OCI-LY7 (cell line): ENCODE measurements at regions not wholly inside any gene's neighbourhood (a gene's known extent, or its start where the extent isn't known, plus 50 kb on each side); places are given as distances from the start of the nearest gene placed in this dataset.

Source experiments
- BruUV-seq: library from RNA; stranded (reverse); fragments of 400-500 nt; replicated peaks from 2 replicates; lab custom pipeline; 2021; lab: Mats Ljungman, UMichigan
- CTCF ChIA-PET: fragments of 300-600 bp; sonication (Branson Sonifier 250); formaldehyde crosslinking; loops from one replicate; lab custom pipeline; 2022; ENCODE audit warnings: antibody characterized with exemption; ENCODE audit not compliant: unreplicated experiment; lab: Charles Lee
- POLR2A ChIA-PET: fragments of 300-600 bp; sonication (Branson Sonifier 250); formaldehyde crosslinking; loops from one replicate; lab custom pipeline; 2022; ENCODE audit warnings: antibody characterized with exemption; lab: Charles Lee
- DNase-seq: peaks from one replicate; pipeline ENCODE4 v3.0.0-alpha.2; 2015; ENCODE audit warnings: low spot score
- H2AFZ ChIP-seq: fragments of 200-600 bp; sonication (generic), shearing (Covaris generic); 2 replicates; pipeline ENCODE4 v1.6.1; 2014; ENCODE audit warnings: mild to moderate bottlenecking, antibody characterized with exemption, low read length, moderate library complexity
- H3K27ac ChIP-seq: fragments of 200-600 bp; sonication (generic); 2 replicates; pipeline ENCODE4 v1.5.1; 2014; ENCODE audit warnings: mixed run types, low read depth, mild to moderate bottlenecking, moderate library complexity, low read length, inconsistent platforms; ENCODE audit not compliant: poor library complexity, severe bottlenecking
- H3K36me3 ChIP-seq: fragments of 200-600 bp; sonication (generic); 2 replicates; pipeline ENCODE4 v1.6.1; 2014; ENCODE audit warnings: mild to moderate bottlenecking, antibody characterized with exemption, low read length, moderate library complexity, mixed read lengths; ENCODE audit not compliant: insufficient read depth
- H3K4me1 ChIP-seq: fragments of 200-600 bp; sonication (generic); 2 replicates; pipeline ENCODE4 v1.5.1; 2014; ENCODE audit warnings: mild to moderate bottlenecking, low read length; ENCODE audit not compliant: insufficient read depth, poor library complexity, severe bottlenecking
- H3K4me2 ChIP-seq: fragments of 200-600 bp; sonication (generic); 2 replicates; pipeline ENCODE4 v1.6.1; 2014; ENCODE audit warnings: mild to moderate bottlenecking, low read length
- H3K4me3 ChIP-seq: fragments of 200-600 bp; sonication (generic); 2 replicates; pipeline ENCODE4 v1.5.1; 2014; ENCODE audit warnings: mild to moderate bottlenecking, low read depth, low read length; ENCODE audit not compliant: poor library complexity, severe bottlenecking
- H3K79me2 ChIP-seq: fragments of 200-600 bp; sonication (generic); 2 replicates; pipeline ENCODE4 v1.6.1; 2016; ENCODE audit warnings: low read depth, mild to moderate bottlenecking, low read length, moderate library complexity, mixed read lengths; ENCODE audit not compliant: insufficient read depth
- H3K9me2 ChIP-seq: fragments of 200-600 bp; sonication (generic); 2 replicates; pipeline ENCODE4 v1.6.1; 2016; ENCODE audit warnings: mild to moderate bottlenecking, low read length, mixed read lengths; ENCODE audit not compliant: insufficient read depth
- H3K9me3 ChIP-seq: fragments of 200-600 bp; sonication (generic); 2 replicates; pipeline ENCODE4 v1.6.1; 2014; ENCODE audit warnings: mild to moderate bottlenecking, mixed run types, low read length, mixed read lengths
- H4K20me1 ChIP-seq: fragments of 200-600 bp; sonication (generic); 2 replicates; pipeline ENCODE4 v1.6.1; 2014; ENCODE audit warnings: mild to moderate bottlenecking, antibody characterized with exemption, low read length, moderate library complexity, mixed read lengths; ENCODE audit not compliant: insufficient read depth
- EZH2phosphoT487 ChIP-seq: fragments of 200-600 bp; sonication (generic); IDR thresholded peaks from 2 replicates; pipeline ENCODE4 v1.6.1; 2018; ENCODE audit warnings: low read depth, borderline replicate concordance, mild to moderate bottlenecking, mixed run types, antibody characterized with exemption, low read length, moderate library complexity, mixed read lengths
- intact Hi-C: fragments of 100-400 bp; cut with micrococcal nuclease; formaldehyde crosslinking; loops from one replicate; pipeline ENCODE4 v1.10.0; 2022; ENCODE audit not compliant: unreplicated experiment
- TF ChIP-seq, protein P1 (sequence below): fragments of 200-600 bp; sonication (generic); conservative IDR thresholded peaks from 2 replicates; pipeline ENCODE4 v1.5.1; 2014; ENCODE audit warnings: mild to moderate bottlenecking, antibody characterized with exemption, low read length, moderate library complexity, mixed read lengths

DNA sequence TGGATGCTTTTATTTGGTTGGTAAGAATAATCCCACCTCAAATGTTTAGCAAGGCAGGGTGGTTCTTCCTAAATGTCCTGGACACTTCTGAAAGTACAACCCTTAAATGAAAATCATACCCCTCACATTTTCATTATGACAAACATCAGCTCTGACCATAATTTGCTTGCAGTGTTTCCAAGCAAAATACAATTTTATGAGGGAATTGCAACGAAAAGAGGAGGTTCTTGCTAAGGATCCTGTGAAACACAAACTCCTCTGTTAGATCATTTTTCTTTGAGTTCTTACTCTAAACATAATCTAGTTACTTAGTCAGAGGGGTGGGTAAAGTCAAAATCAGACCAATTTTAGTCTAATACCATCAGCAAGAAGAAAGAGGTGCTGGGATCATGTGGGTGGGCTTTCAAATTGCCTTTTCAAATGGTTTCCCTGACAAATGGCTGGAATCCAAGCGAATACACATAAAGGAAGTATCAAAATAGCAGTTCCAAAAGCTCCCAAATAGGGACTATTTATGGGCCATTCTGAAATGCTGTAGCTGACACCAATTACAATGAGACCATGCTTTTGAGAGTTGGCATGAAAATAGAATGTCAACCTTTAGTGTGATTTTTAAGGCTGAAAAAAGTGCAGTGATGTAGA, 164.9 kb upstream of the INHBA start:
- Histone ChIP-seq H3K79me2 (no peaks in the 10 kb centered on the region), H3K36me3 (no peaks in the 10 kb centered on the region), H3K4me3 (no peak overlapping the region), H3K27ac (no peak overlapping the region), H3K9me3 (no peaks in the 10 kb centered on the region), H3K9me2 (no peaks in the 10 kb centered on the region), H3K4me1 (no peaks in the 10 kb centered on the region), H2AFZ (no peak overlapping the region), H3K4me2 (no peak overlapping the region), H4K20me1 (no peaks in the 10 kb centered on the region)
- ChIA-PET POLR2A (no interaction called here), CTCF (no interaction called here)
- TF ChIP-seq EZH2phosphoT487: no peak
- TF ChIP-seq, protein P1, sequence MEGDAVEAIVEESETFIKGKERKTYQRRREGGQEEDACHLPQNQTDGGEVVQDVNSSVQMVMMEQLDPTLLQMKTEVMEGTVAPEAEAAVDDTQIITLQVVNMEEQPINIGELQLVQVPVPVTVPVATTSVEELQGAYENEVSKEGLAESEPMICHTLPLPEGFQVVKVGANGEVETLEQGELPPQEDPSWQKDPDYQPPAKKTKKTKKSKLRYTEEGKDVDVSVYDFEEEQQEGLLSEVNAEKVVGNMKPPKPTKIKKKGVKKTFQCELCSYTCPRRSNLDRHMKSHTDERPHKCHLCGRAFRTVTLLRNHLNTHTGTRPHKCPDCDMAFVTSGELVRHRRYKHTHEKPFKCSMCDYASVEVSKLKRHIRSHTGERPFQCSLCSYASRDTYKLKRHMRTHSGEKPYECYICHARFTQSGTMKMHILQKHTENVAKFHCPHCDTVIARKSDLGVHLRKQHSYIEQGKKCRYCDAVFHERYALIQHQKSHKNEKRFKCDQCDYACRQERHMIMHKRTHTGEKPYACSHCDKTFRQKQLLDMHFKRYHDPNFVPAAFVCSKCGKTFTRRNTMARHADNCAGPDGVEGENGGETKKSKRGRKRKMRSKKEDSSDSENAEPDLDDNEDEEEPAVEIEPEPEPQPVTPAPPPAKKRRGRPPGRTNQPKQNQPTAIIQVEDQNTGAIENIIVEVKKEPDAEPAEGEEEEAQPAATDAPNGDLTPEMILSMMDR: no peak
- no TSS peak for BruUV-seq
- DNase-seq: no peak
- intact Hi-C loops: no loop called here

DNA sequence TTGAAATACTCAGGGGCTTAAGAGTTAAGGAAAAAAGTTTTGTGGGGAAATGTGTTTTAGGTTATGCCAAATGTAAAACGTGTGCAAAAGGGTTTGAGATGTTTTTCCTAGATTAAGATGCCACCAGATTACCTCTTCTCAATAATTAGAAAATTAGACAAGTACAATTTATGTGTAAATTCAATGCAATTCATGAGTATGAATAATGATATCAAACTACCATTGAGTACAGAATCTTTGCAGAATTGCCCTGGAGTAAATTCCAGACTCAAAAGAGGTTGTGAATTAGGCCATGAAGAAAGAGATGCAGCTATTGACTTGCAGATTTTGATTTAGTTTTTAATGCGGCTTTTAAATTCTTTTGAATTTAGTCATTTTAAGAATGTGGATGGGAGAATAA, 159.4 kb upstream of the INHBA start:
- no peaks in the 10 kb centered on the region for H3K36me3 ChIP-seq
- no TSS peak for BruUV-seq
- DNase-seq: no peak
- TF ChIP-seq, protein P1: no peak
- TF ChIP-seq EZH2phosphoT487: no peak
- H3K4me1 ChIP-seq: no peaks in the 10 kb centered on the region
- no peak overlapping the region for H3K27ac ChIP-seq
- ChIA-PET POLR2A (interaction anchor here (0.9 kb wide), 1 partner anchor 177 kb away, joined by 4 read pairs; no protein-coding TSS in a partner anchor), CTCF (no interaction called here)
- no peaks in the 10 kb centered on the region for H3K79me2 ChIP-seq
- H3K4me2 ChIP-seq: no peak overlapping the region
- H3K9me3 ChIP-seq: no peaks in the 10 kb centered on the region
- intact Hi-C loops: no loop called here
- no peaks in the 10 kb centered on the region for H4K20me1 ChIP-seq
- H3K4me3 ChIP-seq: no peak overlapping the region
- no peaks in the 10 kb centered on the region for H3K9me2 ChIP-seq
- H2AFZ ChIP-seq: no peak overlapping the region

DNA sequence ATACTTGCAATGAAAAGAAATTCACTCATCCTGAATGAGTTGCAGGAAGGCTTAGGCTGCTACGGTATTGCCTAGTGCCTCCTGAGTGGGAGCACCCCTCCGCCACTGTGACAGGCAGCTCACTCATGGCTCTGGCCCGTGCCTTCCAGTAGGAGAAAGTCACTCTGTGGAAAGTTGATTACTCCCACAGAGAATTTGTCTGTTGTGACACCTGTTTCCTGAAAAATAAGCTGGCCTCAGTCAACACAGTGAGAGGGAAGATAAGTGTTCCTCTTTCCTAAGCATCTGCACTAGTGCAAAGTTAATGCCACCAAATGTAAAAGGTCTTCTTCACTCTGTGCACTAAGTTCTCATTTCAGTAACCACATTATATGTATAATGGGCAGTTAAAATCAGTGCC, 158.8 kb upstream of the INHBA start:
- H3K4me2 ChIP-seq: no peak overlapping the region
- intact Hi-C loops: no loop called here
- no peak overlapping the region for H2AFZ ChIP-seq
- TF ChIP-seq, protein P1: no peak
- no peak for TF ChIP-seq EZH2phosphoT487
- H3K9me2 ChIP-seq: no peaks in the 10 kb centered on the region
- H3K36me3 ChIP-seq: no peaks in the 10 kb centered on the region
- no TSS peak for BruUV-seq
- no peaks in the 10 kb centered on the region for H3K4me1 ChIP-seq
- no peak overlapping the region for H3K4me3 ChIP-seq
- ChIA-PET CTCF (no interaction called here), POLR2A (interaction anchor here (0.9 to 1.3 kb wide), 2 partner anchors 9 to 176 kb away, joined by 4 read pairs; no protein-coding TSS in a partner anchor)
- no peaks in the 10 kb centered on the region for H4K20me1 ChIP-seq
- no peaks in the 10 kb centered on the region for H3K9me3 ChIP-seq
- no peak overlapping the region for H3K27ac ChIP-seq
- DNase-seq: no peak
- no peaks in the 10 kb centered on the region for H3K79me2 ChIP-seq
